HEK293 (cell line): ENCODE measurements at regions not wholly inside any gene's neighbourhood (a gene's known extent, or its start where the extent isn't known, plus 50 kb on each side); places are given as distances from the start of the nearest gene placed in this dataset.

Source experiments
- CTCF ChIA-PET: fragments of 350-600 bp; formaldehyde crosslinking; extraction: SDS; loops from one replicate; lab custom pipeline; 2021; ENCODE audit warnings: antibody characterized with exemption; lab: Yijun Ruan, JAX
- POLR2A ChIA-PET: fragments of 300-600 bp; formaldehyde crosslinking; extraction: SDS; loops from one replicate; lab custom pipeline; 2020; ENCODE audit warnings: antibody characterized with exemption, inconsistent platforms; lab: Yijun Ruan, JAX
- H3K27ac ChIP-seq: fragments of 200-500 bp; sonication (Bioruptor generic); 2 replicates; pipeline ENCODE4 v1.5.1; 2014; ENCODE audit warnings: low read depth, low read length, control low read depth, inconsistent platforms; ENCODE audit errors: extremely low read depth
- H3K36me3 ChIP-seq, 2 experiments: fragments of 200-500 bp in 1 of 2; sonication (Bioruptor generic) in 1 of 2; 1 replicate in 1 of 2; 2 replicates in 1 of 2; pipeline ENCODE4 v1.5.1; 2014 to 2017; ENCODE audit warnings: inconsistent platforms in 2 of 2, low read length in 2 of 2; ENCODE audit not compliant: control insufficient read depth in 2 of 2, insufficient read depth in 1 of 2
- H3K4me1 ChIP-seq: fragments of 200-500 bp; sonication (Bioruptor generic); 2 replicates; pipeline ENCODE4 v1.5.1; 2014; ENCODE audit warnings: mild to moderate bottlenecking, low read length, inconsistent platforms; ENCODE audit not compliant: control insufficient read depth, insufficient read depth
- H3K4me3 ChIP-seq: 2 replicates; pipeline ENCODE4 v1.5.1; 2011; ENCODE audit warnings: low read depth, mild to moderate bottlenecking, control low read depth, low read length, moderate library complexity
- H3K9me3 ChIP-seq: fragments of 200-500 bp; sonication (Bioruptor generic); 2 replicates; pipeline ENCODE4 v1.5.1; 2014; ENCODE audit warnings: low read depth, low read length, inconsistent platforms; ENCODE audit not compliant: control insufficient read depth, insufficient read depth
- EGR2 ChIP-seq: fragments of 450-650 bp; formaldehyde crosslinking; IDR thresholded peaks from 2 replicates; pipeline ENCODE4 v1.5.1; 2016; ENCODE audit warnings: low read depth, missing biosample characterization, missing genetic modification characterization
- GLIS2 ChIP-seq: fragments of 450-650 bp; formaldehyde crosslinking; IDR thresholded peaks from 2 replicates; pipeline ENCODE4 v1.5.1; 2016; ENCODE audit warnings: missing biosample characterization, missing genetic modification characterization
- KLF8 ChIP-seq: fragments of 450-650 bp; formaldehyde crosslinking; IDR thresholded peaks from 2 replicates; pipeline ENCODE4 v1.5.1; 2016; ENCODE audit warnings: missing biosample characterization, missing genetic modification characterization
- OSR2 ChIP-seq: fragments of 450-650 bp; formaldehyde crosslinking; IDR thresholded peaks from 2 replicates; pipeline ENCODE4 v1.5.1; 2016; ENCODE audit warnings: missing biosample characterization, missing genetic modification characterization
- PRDM1 ChIP-seq: fragments of 450-650 bp; formaldehyde crosslinking; IDR thresholded peaks from 2 replicates; pipeline ENCODE4; 2016; ENCODE audit warnings: missing biosample characterization, missing genetic modification characterization
- SCRT1 ChIP-seq: fragments of 450-650 bp; formaldehyde crosslinking; IDR thresholded peaks from 2 replicates; pipeline ENCODE4 v1.5.1; 2016; ENCODE audit warnings: missing biosample characterization, missing genetic modification characterization, borderline replicate concordance
- SCRT2 ChIP-seq: fragments of 450-650 bp; formaldehyde crosslinking; IDR thresholded peaks from 2 replicates; pipeline ENCODE4 v1.5.1; 2016; ENCODE audit warnings: missing biosample characterization, missing genetic modification characterization
- YY1 ChIP-seq: fragments of 450-650 bp; formaldehyde crosslinking; IDR thresholded peaks from 2 replicates; pipeline ENCODE4 v1.5.1; 2018; ENCODE audit warnings: missing biosample characterization, missing genetic modification characterization
- ZBTB1 ChIP-seq: fragments of 450-650 bp; formaldehyde crosslinking; IDR thresholded peaks from 2 replicates; pipeline ENCODE4 v1.5.1; 2016; ENCODE audit warnings: missing biosample characterization, missing genetic modification characterization
- ZNF133 ChIP-seq: fragments of 450-650 bp; formaldehyde crosslinking; IDR thresholded peaks from 2 replicates; pipeline ENCODE4 v1.5.1; 2016; ENCODE audit warnings: missing biosample characterization, missing genetic modification characterization
- ZNF248 ChIP-seq: fragments of 450-650 bp; formaldehyde crosslinking; IDR thresholded peaks from 2 replicates; pipeline ENCODE4 v1.5.1; 2017; ENCODE audit warnings: missing biosample characterization, missing genetic modification characterization
- ZNF37A ChIP-seq: fragments of 450-650 bp; IDR thresholded peaks from 2 replicates; pipeline ENCODE4 v1.5.1; 2018; ENCODE audit warnings: missing biosample characterization, missing genetic modification characterization
- ZNF394 ChIP-seq: fragments of 450-650 bp; formaldehyde crosslinking; IDR thresholded peaks from 2 replicates; pipeline ENCODE4 v1.5.1; 2016; ENCODE audit warnings: missing biosample characterization, missing genetic modification characterization, mild to moderate bottlenecking, moderate library complexity, borderline replicate concordance
- ZNF426 ChIP-seq: fragments of 450-650 bp; formaldehyde crosslinking; IDR thresholded peaks from 2 replicates; pipeline ENCODE4 v1.5.1; 2017; ENCODE audit warnings: missing biosample characterization, missing genetic modification characterization, mild to moderate bottlenecking, inconsistent platforms, moderate library complexity
- ZNF623 ChIP-seq: fragments of 450-650 bp; formaldehyde crosslinking; IDR thresholded peaks from 2 replicates; pipeline ENCODE4 v1.5.1; 2016; ENCODE audit warnings: missing biosample characterization, missing genetic modification characterization
- ZNF654 ChIP-seq: fragments of 450-650 bp; formaldehyde crosslinking; IDR thresholded peaks from 2 replicates; pipeline ENCODE4 v1.5.1; 2016; ENCODE audit warnings: low read depth, missing biosample characterization, missing genetic modification characterization
- ZNF670 ChIP-seq: fragments of 450-650 bp; formaldehyde crosslinking; IDR thresholded peaks from 2 replicates; pipeline ENCODE4 v1.5.1; 2016; ENCODE audit warnings: missing biosample characterization, missing genetic modification characterization, low read depth
- TF ChIP-seq, protein P1 (sequence below): fragments of 450-650 bp; formaldehyde crosslinking; IDR thresholded peaks from 2 replicates; pipeline ENCODE4 v1.5.1; 2016; ENCODE audit warnings: missing biosample characterization, missing genetic modification characterization
- TF ChIP-seq, protein P2 (sequence below): fragments of 450-650 bp; formaldehyde crosslinking; IDR thresholded peaks from 2 replicates; pipeline ENCODE4 v1.5.1; 2016; ENCODE audit warnings: missing biosample characterization, missing genetic modification characterization
- TF ChIP-seq, protein P3 (sequence below): fragments of 450-650 bp; formaldehyde crosslinking; IDR thresholded peaks from 2 replicates; pipeline ENCODE4 v1.5.1; 2016; ENCODE audit warnings: missing biosample characterization, missing genetic modification characterization

DNA sequence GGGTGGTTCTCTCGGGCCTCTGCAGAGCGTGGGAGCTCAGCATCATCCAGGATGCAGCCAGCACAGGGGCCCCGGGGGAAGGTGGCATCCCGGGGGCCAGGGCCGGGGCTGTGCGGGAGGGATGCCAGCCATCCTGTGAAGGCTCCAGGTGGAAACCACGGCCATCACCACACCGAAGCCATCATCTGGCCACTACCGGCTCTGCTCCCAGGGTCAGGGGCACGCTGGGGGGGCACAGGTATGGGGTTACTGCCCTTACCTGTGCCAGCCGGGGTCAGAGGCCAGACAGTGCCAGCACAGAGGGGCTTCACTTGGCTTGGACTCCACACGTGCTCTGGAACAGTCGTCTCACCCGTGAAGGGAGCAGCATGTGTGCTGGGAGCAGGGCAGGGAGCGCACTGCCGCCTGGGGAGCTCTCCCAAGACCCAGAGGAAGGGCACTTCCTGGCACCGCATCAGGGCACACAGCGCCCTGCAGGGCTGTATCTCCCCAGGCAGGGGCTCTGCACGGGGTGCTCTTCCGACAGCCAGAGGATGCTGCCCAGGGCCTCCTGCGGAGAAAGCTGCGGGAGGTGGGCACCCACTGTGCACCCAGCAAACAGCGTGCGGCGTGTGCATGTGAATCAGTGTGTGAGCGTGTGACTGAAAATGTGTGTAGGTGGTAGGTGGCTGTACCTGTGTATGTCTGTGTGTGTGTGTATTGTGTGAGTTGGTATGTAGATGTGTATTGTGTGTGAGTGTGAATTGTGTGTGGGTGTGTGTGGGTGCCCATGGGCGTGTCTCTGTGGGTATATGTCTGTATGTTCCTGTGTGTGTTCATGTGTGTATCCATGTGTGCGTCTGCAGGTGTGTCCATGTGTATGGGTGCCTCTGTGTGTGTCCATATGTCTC is 75.0 kb downstream of the PTGR3 start (continued):
- TF ChIP-seq ZNF394 (tag by site-specific recombination) (no peak), ZBTB1 (no peak), OSR2 (tag by site-specific recombination) (no peak), PRDM1 (tag by site-specific recombination) (no peak), ZNF248 (tag by site-specific recombination) (no peak), ZNF654 (tag by site-specific recombination) (no peak), ZNF623 (no peak)
- TF ChIP-seq, protein P1, sequence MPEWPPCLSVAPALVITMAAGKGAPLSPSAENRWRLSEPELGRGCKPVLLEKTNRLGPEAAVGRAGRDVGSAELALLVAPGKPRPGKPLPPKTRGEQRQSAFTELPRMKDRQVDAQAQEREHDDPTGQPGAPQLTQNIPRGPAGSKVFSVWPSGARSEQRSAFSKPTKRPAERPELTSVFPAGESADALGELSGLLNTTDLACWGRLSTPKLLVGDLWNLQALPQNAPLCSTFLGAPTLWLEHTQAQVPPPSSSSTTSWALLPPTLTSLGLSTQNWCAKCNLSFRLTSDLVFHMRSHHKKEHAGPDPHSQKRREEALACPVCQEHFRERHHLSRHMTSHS (tag by site-specific recombination) = no peak
- TF ChIP-seq, protein P2, sequence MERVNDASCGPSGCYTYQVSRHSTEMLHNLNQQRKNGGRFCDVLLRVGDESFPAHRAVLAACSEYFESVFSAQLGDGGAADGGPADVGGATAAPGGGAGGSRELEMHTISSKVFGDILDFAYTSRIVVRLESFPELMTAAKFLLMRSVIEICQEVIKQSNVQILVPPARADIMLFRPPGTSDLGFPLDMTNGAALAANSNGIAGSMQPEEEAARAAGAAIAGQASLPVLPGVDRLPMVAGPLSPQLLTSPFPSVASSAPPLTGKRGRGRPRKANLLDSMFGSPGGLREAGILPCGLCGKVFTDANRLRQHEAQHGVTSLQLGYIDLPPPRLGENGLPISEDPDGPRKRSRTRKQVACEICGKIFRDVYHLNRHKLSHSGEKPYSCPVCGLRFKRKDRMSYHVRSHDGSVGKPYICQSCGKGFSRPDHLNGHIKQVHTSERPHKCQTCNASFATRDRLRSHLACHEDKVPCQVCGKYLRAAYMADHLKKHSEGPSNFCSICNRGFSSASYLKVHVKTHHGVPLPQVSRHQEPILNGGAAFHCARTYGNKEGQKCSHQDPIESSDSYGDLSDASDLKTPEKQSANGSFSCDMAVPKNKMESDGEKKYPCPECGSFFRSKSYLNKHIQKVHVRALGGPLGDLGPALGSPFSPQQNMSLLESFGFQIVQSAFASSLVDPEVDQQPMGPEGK (tag by site-specific recombination) = no peak

DNA sequence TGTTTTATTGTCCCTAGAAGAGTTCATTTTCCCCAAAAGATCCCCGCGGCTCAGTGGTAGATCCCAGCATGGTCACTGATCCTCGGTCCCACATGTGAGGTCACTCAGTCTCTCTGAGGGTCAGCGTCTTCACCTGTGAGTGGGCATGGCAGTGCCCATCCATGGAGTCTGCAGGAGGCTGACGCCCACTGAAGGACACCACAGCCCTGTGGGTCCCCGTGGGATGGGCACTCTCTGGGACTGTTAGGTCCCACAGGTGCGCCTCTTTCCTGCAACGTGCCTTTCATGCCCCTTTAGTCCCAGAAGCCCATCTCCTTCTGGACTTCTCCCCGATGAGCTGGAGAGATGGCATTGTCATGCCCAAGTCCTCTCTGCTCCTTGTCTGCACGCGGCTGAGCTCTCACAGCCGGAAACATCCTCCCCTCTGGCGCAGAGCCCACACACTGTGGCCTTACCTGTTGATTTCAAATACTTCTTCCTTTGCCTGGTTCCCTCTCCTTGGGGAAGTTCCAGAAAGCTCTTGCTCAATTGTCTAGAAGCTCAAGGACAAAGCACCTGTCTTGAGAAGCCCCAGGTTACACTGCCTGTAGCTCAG is 75.9 kb downstream of the PTGR3 start:
- no peak for TF ChIP-seq YY1 (tag by site-specific recombination)
- no peak for TF ChIP-seq ZNF670 (tag by site-specific recombination)
- no peak for TF ChIP-seq GLIS2
- TF ChIP-seq ZNF133 = no peak
- no peak for TF ChIP-seq EGR2 (tag by site-specific recombination)
- no peak for TF ChIP-seq ZNF426
- TF ChIP-seq, protein P3, sequence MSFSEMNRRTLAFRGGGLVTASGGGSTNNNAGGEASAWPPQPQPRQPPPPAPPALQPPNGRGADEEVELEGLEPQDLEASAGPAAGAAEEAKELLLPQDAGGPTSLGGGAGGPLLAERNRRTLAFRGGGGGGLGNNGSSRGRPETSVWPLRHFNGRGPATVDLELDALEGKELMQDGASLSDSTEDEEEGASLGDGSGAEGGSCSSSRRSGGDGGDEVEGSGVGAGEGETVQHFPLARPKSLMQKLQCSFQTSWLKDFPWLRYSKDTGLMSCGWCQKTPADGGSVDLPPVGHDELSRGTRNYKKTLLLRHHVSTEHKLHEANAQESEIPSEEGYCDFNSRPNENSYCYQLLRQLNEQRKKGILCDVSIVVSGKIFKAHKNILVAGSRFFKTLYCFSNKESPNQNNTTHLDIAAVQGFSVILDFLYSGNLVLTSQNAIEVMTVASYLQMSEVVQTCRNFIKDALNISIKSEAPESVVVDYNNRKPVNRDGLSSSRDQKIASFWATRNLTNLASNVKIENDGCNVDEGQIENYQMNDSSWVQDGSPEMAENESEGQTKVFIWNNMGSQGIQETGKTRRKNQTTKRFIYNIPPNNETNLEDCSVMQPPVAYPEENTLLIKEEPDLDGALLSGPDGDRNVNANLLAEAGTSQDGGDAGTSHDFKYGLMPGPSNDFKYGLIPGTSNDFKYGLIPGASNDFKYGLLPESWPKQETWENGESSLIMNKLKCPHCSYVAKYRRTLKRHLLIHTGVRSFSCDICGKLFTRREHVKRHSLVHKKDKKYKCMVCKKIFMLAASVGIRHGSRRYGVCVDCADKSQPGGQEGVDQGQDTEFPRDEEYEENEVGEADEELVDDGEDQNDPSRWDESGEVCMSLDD (tag by site-specific recombination) = no peak
- no peak for TF ChIP-seq ZNF654 (tag by site-specific recombination)
- TF ChIP-seq SCRT2 (tag by site-specific recombination) = peak; percentile 78
- no peak for TF ChIP-seq KLF8 (tag by site-specific recombination)
- peak; percentile 87; the same call in 1 of the 2 replicates for TF ChIP-seq SCRT1 (tag by site-specific recombination)
- no peak for TF ChIP-seq ZNF37A
- TF ChIP-seq, all 188 proteins: peak for 2
- H3K36me3 ChIP-seq = no peaks in the 10 kb centered on the region
- no peaks in the 10 kb centered on the region for H3K9me3 ChIP-seq
- no peak overlapping the region for H3K4me3 ChIP-seq
- ChIA-PET CTCF (interaction anchor here (0.6 kb wide), 1 partner anchor 214 kb away, joined by 3 read pairs; no protein-coding TSS in a partner anchor), POLR2A (no interaction called here)
- no peak overlapping the region for H3K27ac ChIP-seq
- H3K4me1 ChIP-seq = no peaks in the 10 kb centered on the region
